ENCODE measurements at regions not wholly inside any gene's neighbourhood (a gene's known extent, or its start where the extent isn't known, plus 50 kb on each side); places are given as distances from the start of the nearest gene placed in this dataset.

DNA sequence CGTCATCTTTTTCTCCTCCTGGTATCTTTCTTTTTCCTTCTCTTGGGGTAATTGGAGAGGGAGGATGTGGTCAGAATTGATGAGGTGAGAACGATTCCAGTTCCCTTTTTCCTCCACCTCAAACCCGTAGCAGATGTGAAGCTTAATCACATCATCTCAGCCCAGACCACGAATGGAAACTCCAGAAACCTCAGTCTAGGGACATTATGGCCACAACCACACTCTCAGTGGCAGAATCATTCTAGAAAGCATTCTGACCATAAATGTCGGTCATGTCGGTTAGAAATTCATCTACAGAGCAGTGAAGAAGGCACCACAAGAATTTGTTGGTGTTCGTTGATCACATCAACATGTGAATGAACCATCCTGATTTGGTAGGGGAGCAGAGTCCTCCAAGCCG, 78.7 kb downstream of the GATA3 start (continued):
- TF ChIP-seq, protein P1, sequence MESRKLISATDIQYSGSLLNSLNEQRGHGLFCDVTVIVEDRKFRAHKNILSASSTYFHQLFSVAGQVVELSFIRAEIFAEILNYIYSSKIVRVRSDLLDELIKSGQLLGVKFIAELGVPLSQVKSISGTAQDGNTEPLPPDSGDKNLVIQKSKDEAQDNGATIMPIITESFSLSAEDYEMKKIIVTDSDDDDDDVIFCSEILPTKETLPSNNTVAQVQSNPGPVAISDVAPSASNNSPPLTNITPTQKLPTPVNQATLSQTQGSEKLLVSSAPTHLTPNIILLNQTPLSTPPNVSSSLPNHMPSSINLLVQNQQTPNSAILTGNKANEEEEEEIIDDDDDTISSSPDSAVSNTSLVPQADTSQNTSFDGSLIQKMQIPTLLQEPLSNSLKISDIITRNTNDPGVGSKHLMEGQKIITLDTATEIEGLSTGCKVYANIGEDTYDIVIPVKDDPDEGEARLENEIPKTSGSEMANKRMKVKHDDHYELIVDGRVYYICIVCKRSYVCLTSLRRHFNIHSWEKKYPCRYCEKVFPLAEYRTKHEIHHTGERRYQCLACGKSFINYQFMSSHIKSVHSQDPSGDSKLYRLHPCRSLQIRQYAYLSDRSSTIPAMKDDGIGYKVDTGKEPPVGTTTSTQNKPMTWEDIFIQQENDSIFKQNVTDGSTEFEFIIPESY (IDR thresholded peaks at IDR 0.05), result no peak
- TF ChIP-seq, protein P2, sequence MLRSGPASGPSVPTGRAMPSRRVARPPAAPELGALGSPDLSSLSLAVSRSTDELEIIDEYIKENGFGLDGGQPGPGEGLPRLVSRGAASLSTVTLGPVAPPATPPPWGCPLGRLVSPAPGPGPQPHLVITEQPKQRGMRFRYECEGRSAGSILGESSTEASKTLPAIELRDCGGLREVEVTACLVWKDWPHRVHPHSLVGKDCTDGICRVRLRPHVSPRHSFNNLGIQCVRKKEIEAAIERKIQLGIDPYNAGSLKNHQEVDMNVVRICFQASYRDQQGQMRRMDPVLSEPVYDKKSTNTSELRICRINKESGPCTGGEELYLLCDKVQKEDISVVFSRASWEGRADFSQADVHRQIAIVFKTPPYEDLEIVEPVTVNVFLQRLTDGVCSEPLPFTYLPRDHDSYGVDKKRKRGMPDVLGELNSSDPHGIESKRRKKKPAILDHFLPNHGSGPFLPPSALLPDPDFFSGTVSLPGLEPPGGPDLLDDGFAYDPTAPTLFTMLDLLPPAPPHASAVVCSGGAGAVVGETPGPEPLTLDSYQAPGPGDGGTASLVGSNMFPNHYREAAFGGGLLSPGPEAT (IDR thresholded peaks at IDR 0.05; ENCODE audit: low read depth), result peak; percentile 56; the same call in 1 of the 2 replicates
- TF ChIP-seq ZZZ3 (IDR thresholded peaks at IDR 0.05; ENCODE audit: control insufficient read depth, insufficient read length, low read depth) (no peak), CBFB (IDR thresholded peaks at IDR 0.05; ENCODE audit: low read depth) (peak; percentile 99), RAD51 (IDR thresholded peaks at IDR 0.05) (no peak), MYC (IDR thresholded peaks at IDR 0.05; ENCODE audit: insufficient read depth, insufficient read length, insufficient replicate concordance, low read length, severe bottlenecking) (no peak), TCF7 (IDR thresholded peaks at IDR 0.05; ENCODE audit: borderline replicate concordance) (peak; percentile 74; the same call in 1 of the 2 replicates), RAD21 (IDR thresholded peaks at IDR 0.05; ENCODE audit: insufficient read depth, low read depth, low read length) (no peak), BCL11A (IDR thresholded peaks at IDR 0.05; ENCODE audit: low read depth, low read length) (peak; percentile 98)
- TF ChIP-seq, protein P3, sequence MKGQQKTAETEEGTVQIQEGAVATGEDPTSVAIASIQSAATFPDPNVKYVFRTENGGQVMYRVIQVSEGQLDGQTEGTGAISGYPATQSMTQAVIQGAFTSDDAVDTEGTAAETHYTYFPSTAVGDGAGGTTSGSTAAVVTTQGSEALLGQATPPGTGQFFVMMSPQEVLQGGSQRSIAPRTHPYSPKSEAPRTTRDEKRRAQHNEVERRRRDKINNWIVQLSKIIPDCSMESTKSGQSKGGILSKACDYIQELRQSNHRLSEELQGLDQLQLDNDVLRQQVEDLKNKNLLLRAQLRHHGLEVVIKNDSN (IDR thresholded peaks at IDR 0.05; ENCODE audit: borderline replicate concordance, extremely low read length, insufficient read depth, low read depth, low read length), result no peak
- TF ChIP-seq, protein P4, sequence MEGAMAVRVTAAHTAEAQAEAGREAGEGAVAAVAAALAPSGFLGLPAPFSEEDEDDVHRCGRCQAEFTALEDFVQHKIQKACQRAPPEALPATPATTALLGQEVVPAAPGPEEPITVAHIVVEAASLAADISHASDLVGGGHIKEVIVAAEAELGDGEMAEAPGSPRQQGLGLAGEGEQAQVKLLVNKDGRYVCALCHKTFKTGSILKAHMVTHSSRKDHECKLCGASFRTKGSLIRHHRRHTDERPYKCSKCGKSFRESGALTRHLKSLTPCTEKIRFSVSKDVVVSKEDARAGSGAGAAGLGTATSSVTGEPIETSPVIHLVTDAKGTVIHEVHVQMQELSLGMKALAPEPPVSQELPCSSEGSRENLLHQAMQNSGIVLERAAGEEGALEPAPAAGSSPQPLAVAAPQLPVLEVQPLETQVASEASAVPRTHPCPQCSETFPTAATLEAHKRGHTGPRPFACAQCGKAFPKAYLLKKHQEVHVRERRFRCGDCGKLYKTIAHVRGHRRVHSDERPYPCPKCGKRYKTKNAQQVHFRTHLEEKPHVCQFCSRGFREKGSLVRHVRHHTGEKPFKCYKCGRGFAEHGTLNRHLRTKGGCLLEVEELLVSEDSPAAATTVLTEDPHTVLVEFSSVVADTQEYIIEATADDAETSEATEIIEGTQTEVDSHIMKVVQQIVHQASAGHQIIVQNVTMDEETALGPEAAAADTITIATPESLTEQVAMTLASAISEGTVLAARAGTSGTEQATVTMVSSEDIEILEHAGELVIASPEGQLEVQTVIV (IDR thresholded peaks at IDR 0.05; ENCODE audit: borderline replicate concordance, partially characterized antibody), result no peak
- TF ChIP-seq, protein P5, sequence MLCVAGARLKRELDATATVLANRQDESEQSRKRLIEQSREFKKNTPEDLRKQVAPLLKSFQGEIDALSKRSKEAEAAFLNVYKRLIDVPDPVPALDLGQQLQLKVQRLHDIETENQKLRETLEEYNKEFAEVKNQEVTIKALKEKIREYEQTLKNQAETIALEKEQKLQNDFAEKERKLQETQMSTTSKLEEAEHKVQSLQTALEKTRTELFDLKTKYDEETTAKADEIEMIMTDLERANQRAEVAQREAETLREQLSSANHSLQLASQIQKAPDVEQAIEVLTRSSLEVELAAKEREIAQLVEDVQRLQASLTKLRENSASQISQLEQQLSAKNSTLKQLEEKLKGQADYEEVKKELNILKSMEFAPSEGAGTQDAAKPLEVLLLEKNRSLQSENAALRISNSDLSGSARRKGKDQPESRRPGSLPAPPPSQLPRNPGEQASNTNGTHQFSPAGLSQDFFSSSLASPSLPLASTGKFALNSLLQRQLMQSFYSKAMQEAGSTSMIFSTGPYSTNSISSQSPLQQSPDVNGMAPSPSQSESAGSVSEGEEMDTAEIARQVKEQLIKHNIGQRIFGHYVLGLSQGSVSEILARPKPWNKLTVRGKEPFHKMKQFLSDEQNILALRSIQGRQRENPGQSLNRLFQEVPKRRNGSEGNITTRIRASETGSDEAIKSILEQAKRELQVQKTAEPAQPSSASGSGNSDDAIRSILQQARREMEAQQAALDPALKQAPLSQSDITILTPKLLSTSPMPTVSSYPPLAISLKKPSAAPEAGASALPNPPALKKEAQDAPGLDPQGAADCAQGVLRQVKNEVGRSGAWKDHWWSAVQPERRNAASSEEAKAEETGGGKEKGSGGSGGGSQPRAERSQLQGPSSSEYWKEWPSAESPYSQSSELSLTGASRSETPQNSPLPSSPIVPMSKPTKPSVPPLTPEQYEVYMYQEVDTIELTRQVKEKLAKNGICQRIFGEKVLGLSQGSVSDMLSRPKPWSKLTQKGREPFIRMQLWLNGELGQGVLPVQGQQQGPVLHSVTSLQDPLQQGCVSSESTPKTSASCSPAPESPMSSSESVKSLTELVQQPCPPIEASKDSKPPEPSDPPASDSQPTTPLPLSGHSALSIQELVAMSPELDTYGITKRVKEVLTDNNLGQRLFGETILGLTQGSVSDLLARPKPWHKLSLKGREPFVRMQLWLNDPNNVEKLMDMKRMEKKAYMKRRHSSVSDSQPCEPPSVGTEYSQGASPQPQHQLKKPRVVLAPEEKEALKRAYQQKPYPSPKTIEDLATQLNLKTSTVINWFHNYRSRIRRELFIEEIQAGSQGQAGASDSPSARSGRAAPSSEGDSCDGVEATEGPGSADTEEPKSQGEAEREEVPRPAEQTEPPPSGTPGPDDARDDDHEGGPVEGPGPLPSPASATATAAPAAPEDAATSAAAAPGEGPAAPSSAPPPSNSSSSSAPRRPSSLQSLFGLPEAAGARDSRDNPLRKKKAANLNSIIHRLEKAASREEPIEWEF (IDR thresholded peaks at IDR 0.05; ENCODE audit: insufficient replicate concordance, low read depth, low read length), result no peak
- TF ChIP-seq, protein P6, sequence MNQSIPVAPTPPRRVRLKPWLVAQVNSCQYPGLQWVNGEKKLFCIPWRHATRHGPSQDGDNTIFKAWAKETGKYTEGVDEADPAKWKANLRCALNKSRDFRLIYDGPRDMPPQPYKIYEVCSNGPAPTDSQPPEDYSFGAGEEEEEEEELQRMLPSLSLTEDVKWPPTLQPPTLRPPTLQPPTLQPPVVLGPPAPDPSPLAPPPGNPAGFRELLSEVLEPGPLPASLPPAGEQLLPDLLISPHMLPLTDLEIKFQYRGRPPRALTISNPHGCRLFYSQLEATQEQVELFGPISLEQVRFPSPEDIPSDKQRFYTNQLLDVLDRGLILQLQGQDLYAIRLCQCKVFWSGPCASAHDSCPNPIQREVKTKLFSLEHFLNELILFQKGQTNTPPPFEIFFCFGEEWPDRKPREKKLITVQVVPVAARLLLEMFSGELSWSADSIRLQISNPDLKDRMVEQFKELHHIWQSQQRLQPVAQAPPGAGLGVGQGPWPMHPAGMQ (IDR thresholded peaks at IDR 0.05; ENCODE audit: borderline replicate concordance), result 0 out of 2 replicates have a peak, but pooled peaks have one; percentile 18
- TF ChIP-seq, protein P7, sequence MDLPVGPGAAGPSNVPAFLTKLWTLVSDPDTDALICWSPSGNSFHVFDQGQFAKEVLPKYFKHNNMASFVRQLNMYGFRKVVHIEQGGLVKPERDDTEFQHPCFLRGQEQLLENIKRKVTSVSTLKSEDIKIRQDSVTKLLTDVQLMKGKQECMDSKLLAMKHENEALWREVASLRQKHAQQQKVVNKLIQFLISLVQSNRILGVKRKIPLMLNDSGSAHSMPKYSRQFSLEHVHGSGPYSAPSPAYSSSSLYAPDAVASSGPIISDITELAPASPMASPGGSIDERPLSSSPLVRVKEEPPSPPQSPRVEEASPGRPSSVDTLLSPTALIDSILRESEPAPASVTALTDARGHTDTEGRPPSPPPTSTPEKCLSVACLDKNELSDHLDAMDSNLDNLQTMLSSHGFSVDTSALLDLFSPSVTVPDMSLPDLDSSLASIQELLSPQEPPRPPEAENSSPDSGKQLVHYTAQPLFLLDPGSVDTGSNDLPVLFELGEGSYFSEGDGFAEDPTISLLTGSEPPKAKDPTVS (IDR thresholded peaks at IDR 0.05; ENCODE audit: low read depth, low read length), result no peak
